GM23338 (cell line): ENCODE measurements at regions not wholly inside any gene's neighbourhood (a gene's known extent, or its start where the extent isn't known, plus 50 kb on each side); places are given as distances from the start of the nearest gene placed in this dataset.
"Not testable (repeated sequence)": the region's sequence is repeated elsewhere in the genome, so short reads cannot be mapped to it uniquely, and the experiment has no call there.

Experiments
- ATAC-seq: fragments of 200-7000 bp; cut with Tn5 transposase; 3 replicates; pipeline ENCODE4 v1.9.1; 2020
- DNase-seq: peaks from one replicate; pipeline ENCODE4 v3.0.0-alpha.2; 2015; ENCODE audit warnings: low spot score
- H2AFZ ChIP-seq: fragments of 200-600 bp; sonication (generic); 2 replicates; pipeline ENCODE4 v1.8.0; 2016; ENCODE audit warnings: antibody characterized with exemption, mild to moderate bottlenecking, moderate library complexity
- H3F3A ChIP-seq: fragments of 200-600 bp; sonication (generic); replicated peaks from 2 replicates; pipeline ENCODE4 v1.8.0; 2017; ENCODE audit warnings: antibody characterized with exemption, mixed run types, low read depth
- H3K27ac ChIP-seq: fragments of 200-600 bp; sonication (generic); 2 replicates; pipeline ENCODE4 v1.6.1; 2016; ENCODE audit warnings: low read depth
- H3K27me3 ChIP-seq: fragments of 200-600 bp; sonication (generic); 2 replicates; pipeline ENCODE4 v1.8.0; 2016; ENCODE audit warnings: mild to moderate bottlenecking, mixed run types, moderate library complexity; ENCODE audit not compliant: insufficient read depth
- H3K36me3 ChIP-seq: fragments of 200-600 bp; sonication (generic); 2 replicates; pipeline ENCODE4 v1.8.0; 2016; ENCODE audit warnings: mild to moderate bottlenecking; ENCODE audit not compliant: insufficient read depth
- H3K4me1 ChIP-seq: fragments of 200-600 bp; sonication (generic); 2 replicates; pipeline ENCODE4 v1.8.0; 2016; ENCODE audit warnings: mild to moderate bottlenecking, moderate library complexity; ENCODE audit not compliant: insufficient read depth
- H3K4me2 ChIP-seq: fragments of 200-600 bp; sonication (generic); 2 replicates; pipeline ENCODE4 v1.7.1; 2017; ENCODE audit warnings: mixed run types
- H3K4me3 ChIP-seq: fragments of 200-600 bp; sonication (generic); 2 replicates; pipeline ENCODE4 v1.6.1; 2016; ENCODE audit warnings: mixed run types
- H3K79me2 ChIP-seq: fragments of 200-600 bp; sonication (generic); replicated peaks from 2 replicates; pipeline ENCODE4 v1.8.0; 2017; ENCODE audit warnings: mild to moderate bottlenecking; ENCODE audit not compliant: insufficient read depth
- H3K9me2 ChIP-seq: fragments of 200-600 bp; sonication (generic); 2 replicates; pipeline ENCODE4 v1.8.0; 2017; ENCODE audit not compliant: insufficient read depth
- H4K20me1 ChIP-seq: fragments of 200-600 bp; sonication (generic); replicated peaks from 2 replicates; pipeline ENCODE4 v1.8.0; 2017; ENCODE audit warnings: mild to moderate bottlenecking; ENCODE audit not compliant: insufficient read depth
- H3K27ac Mint-ChIP-seq: 2 replicates; pipeline ENCODE4 v1.8.0; 2020; ENCODE audit warnings: inconsistent platforms, mild to moderate bottlenecking, moderate library complexity, mixed read lengths
- H3K27me3 Mint-ChIP-seq: 3 replicates; pipeline ENCODE4 v1.8.0; 2022; ENCODE audit warnings: low read depth, mild to moderate bottlenecking, moderate library complexity, mixed read lengths, inconsistent platforms; ENCODE audit not compliant: insufficient read depth, poor library complexity
- H3K36me3 Mint-ChIP-seq: 3 replicates; pipeline ENCODE4 v1.8.0; 2021; ENCODE audit warnings: low read depth, mild to moderate bottlenecking, inconsistent platforms, moderate library complexity, mixed read lengths
- H3K4me1 Mint-ChIP-seq: 3 replicates; pipeline ENCODE4 v1.8.0; 2020; ENCODE audit warnings: mild to moderate bottlenecking, inconsistent platforms, mixed read lengths
- H3K4me3 Mint-ChIP-seq: 3 replicates; pipeline ENCODE4 v1.8.0; 2021; ENCODE audit warnings: moderate library complexity, mild to moderate bottlenecking, inconsistent platforms, mixed read lengths
- H3K9me3 Mint-ChIP-seq: 3 replicates; pipeline ENCODE4 v1.8.0; 2020; ENCODE audit warnings: moderate library complexity, mild to moderate bottlenecking, inconsistent platforms, mixed read lengths
- EZH2 ChIP-seq: fragments of 200-600 bp; sonication (generic); IDR thresholded peaks from one replicate; pipeline ENCODE4 v1.8.0; 2017; ENCODE audit warnings: antibody characterized with exemption, mild to moderate bottlenecking, low read depth; ENCODE audit not compliant: unreplicated experiment
- EZH2phosphoT487 ChIP-seq: fragments of 200-600 bp; sonication (generic); IDR thresholded peaks from one replicate; pipeline ENCODE4 v1.8.1; 2018; ENCODE audit warnings: antibody characterized with exemption; ENCODE audit not compliant: unreplicated experiment
- POLR2AphosphoS5 ChIP-seq: IDR thresholded peaks from 2 replicates; pipeline ENCODE4 v1.6.1; 2016; ENCODE audit warnings: antibody characterized with exemption, low read depth
- REST ChIP-seq: IDR thresholded peaks from one replicate; pipeline ENCODE4 v1.6.1; 2018; ENCODE audit warnings: antibody characterized with exemption; ENCODE audit not compliant: unreplicated experiment
- ZNF114 ChIP-seq: fragments of 250-450 bp; sonication (Bioruptor Pico); IDR thresholded peaks from 2 replicates; pipeline ENCODE4 v1.5.0; 2020; ENCODE audit warnings: mild to moderate bottlenecking, moderate library complexity
- TF ChIP-seq, protein P1 (sequence below), 2 experiments: fragments of 200-600 bp in 1 of 2; sonication (generic) in 1 of 2; conservative IDR thresholded peaks; 2 replicates each; pipeline versions ENCODE4 v1.5.1 to v1.6.1; 2016 to 2017; ENCODE audit warnings: antibody characterized with exemption in 2 of 2, low read depth in 2 of 2, mild to moderate bottlenecking in 2 of 2, moderate library complexity in 1 of 2
- TF ChIP-seq, protein P2 (sequence below): IDR thresholded peaks from 2 replicates; pipeline ENCODE4 v1.6.1; 2016; ENCODE audit warnings: antibody characterized with exemption

- TF ChIP-seq REST (no peak), EZH2 (no peak), ZNF114 (CRISPR knock-in tag) (no peak), EZH2phosphoT487 (no peak)
- TF ChIP-seq, protein P1, sequence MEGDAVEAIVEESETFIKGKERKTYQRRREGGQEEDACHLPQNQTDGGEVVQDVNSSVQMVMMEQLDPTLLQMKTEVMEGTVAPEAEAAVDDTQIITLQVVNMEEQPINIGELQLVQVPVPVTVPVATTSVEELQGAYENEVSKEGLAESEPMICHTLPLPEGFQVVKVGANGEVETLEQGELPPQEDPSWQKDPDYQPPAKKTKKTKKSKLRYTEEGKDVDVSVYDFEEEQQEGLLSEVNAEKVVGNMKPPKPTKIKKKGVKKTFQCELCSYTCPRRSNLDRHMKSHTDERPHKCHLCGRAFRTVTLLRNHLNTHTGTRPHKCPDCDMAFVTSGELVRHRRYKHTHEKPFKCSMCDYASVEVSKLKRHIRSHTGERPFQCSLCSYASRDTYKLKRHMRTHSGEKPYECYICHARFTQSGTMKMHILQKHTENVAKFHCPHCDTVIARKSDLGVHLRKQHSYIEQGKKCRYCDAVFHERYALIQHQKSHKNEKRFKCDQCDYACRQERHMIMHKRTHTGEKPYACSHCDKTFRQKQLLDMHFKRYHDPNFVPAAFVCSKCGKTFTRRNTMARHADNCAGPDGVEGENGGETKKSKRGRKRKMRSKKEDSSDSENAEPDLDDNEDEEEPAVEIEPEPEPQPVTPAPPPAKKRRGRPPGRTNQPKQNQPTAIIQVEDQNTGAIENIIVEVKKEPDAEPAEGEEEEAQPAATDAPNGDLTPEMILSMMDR (conservative IDR thresholded peaks at IDR 0.05; ENCODE audit: low read depth in 2 of 2): no peak
- TF ChIP-seq, protein P2, sequence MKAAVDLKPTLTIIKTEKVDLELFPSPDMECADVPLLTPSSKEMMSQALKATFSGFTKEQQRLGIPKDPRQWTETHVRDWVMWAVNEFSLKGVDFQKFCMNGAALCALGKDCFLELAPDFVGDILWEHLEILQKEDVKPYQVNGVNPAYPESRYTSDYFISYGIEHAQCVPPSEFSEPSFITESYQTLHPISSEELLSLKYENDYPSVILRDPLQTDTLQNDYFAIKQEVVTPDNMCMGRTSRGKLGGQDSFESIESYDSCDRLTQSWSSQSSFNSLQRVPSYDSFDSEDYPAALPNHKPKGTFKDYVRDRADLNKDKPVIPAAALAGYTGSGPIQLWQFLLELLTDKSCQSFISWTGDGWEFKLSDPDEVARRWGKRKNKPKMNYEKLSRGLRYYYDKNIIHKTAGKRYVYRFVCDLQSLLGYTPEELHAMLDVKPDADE: no peak
Measured at GRCh38 chr4:100869276-100869675, 351.5 kb upstream of the EMCN start (continued).

GRCh38 chr4:100868281-100868680 lies 350.5 kb upstream of the EMCN start:
- H3K27ac Mint-ChIP-seq, H2AFZ ChIP-seq, H3K4me3 Mint-ChIP-seq, H3K27me3 Mint-ChIP-seq, H3K4me3 ChIP-seq, H3K27me3 ChIP-seq, H3K36me3 ChIP-seq, H3K9me2 ChIP-seq, H4K20me1 ChIP-seq, H3K4me1 ChIP-seq, H3K4me2 ChIP-seq, H3K27ac ChIP-seq, H3K79me2 ChIP-seq, H3K4me1 Mint-ChIP-seq, H3K9me3 Mint-ChIP-seq, H3F3A ChIP-seq, H3K36me3 Mint-ChIP-seq: not testable (repeated sequence)
- ATAC-seq: peak; percentile 81
- peak; percentile 53 for DNase-seq

- no peaks in the 10 kb centered on the region for H4K20me1 ChIP-seq
- DNase-seq (no peak), ATAC-seq (no peak)
- H3K4me3 Mint-ChIP-seq: no peak overlapping the region
- H3K36me3 Mint-ChIP-seq: no peaks in the 10 kb centered on the region
- no peak overlapping the region for H3K4me2 ChIP-seq
- H3K27me3 Mint-ChIP-seq: no peaks in the 10 kb centered on the region
- TF ChIP-seq EZH2phosphoT487 (no peak), POLR2AphosphoS5 (no peak)
- 0 out of 2 replicates have a peak, but pooled peaks cover 2% of the 10 kb centered on the region for H3K9me2 ChIP-seq
- H3K36me3 ChIP-seq: no peaks in the 10 kb centered on the region
- H3K27ac ChIP-seq: no peak overlapping the region
- no peaks in the 10 kb centered on the region for H3K79me2 ChIP-seq
- no peak overlapping the region for H3K4me3 ChIP-seq
- H3K4me1 Mint-ChIP-seq: no peaks in the 10 kb centered on the region; the same call in 1 of the 3 replicates
- H3K4me1 ChIP-seq: no peaks in the 10 kb centered on the region
- H3K27me3 ChIP-seq: no peaks in the 10 kb centered on the region
- H3K27ac Mint-ChIP-seq: no peak overlapping the region
- H3F3A ChIP-seq: no peaks in the 10 kb centered on the region
- H2AFZ ChIP-seq: no peak overlapping the region
- H3K9me3 Mint-ChIP-seq: no peaks in the 10 kb centered on the region
Measured at GRCh38 chr4:100852326-100852725, 334.5 kb upstream of the EMCN start.
